MM.1S (cell line): ENCODE measurements at regions not wholly inside any gene's neighbourhood (a gene's known extent, or its start where the extent isn't known, plus 50 kb on each side); places are given as distances from the start of the nearest gene placed in this dataset.

Experiments used
- DNase-seq: peaks from one replicate; pipeline ENCODE4 v3.0.0-alpha.2; 2015
- H2AFZ ChIP-seq: fragments of 300-600 bp; sonication (generic); 2 replicates; pipeline ENCODE4 v1.6.0; 2016; ENCODE audit warnings: antibody characterized with exemption, low read length
- H3F3A ChIP-seq: fragments of 300-600 bp; sonication (generic); 2 replicates; pipeline ENCODE4 v1.6.1; 2016; ENCODE audit warnings: mild to moderate bottlenecking, antibody characterized with exemption, low read length, moderate library complexity, mixed read lengths; ENCODE audit not compliant: insufficient read depth
- H3K27ac ChIP-seq: fragments of 300-600 bp; sonication (generic); 2 replicates; pipeline ENCODE4 v1.5.1; 2016; ENCODE audit warnings: mild to moderate bottlenecking, low read length
- H3K27me3 ChIP-seq: fragments of 300-600 bp; sonication (generic); replicated peaks from 2 replicates; pipeline ENCODE4 v1.6.0; 2016; ENCODE audit warnings: low read length; ENCODE audit not compliant: insufficient read depth
- H3K36me3 ChIP-seq: fragments of 300-600 bp; sonication (generic); replicated peaks from 2 replicates; pipeline ENCODE4 v1.6.1; 2016; ENCODE audit warnings: mild to moderate bottlenecking, low read length, mixed read lengths; ENCODE audit not compliant: insufficient read depth
- H3K4me1 ChIP-seq: fragments of 300-600 bp; sonication (generic); 2 replicates; pipeline ENCODE4 v1.6.1; 2016; ENCODE audit warnings: low read length, mixed read lengths
- H3K4me2 ChIP-seq: fragments of 300-600 bp; sonication (generic); 2 replicates; pipeline ENCODE4 v1.6.0; 2016; ENCODE audit warnings: low read depth, low read length
- H3K4me3 ChIP-seq: fragments of 300-600 bp; sonication (generic); 2 replicates; pipeline ENCODE4 v1.5.1; 2016; ENCODE audit warnings: low read length, mixed read lengths
- H3K79me2 ChIP-seq: fragments of 300-600 bp; sonication (generic); 2 replicates; pipeline ENCODE4 v1.6.1; 2016; ENCODE audit warnings: mixed run types, low read length, mixed read lengths
- H3K9ac ChIP-seq: fragments of 300-600 bp; sonication (generic); 2 replicates; pipeline ENCODE4 v1.6.1; 2016; ENCODE audit warnings: low read length, mixed read lengths
- H3K9me2 ChIP-seq: fragments of 300-600 bp; sonication (generic); replicated peaks from 2 replicates; pipeline ENCODE4 v1.6.1; 2016; ENCODE audit warnings: mild to moderate bottlenecking, low read length, mixed read lengths; ENCODE audit not compliant: insufficient read depth
- H3K9me3 ChIP-seq: fragments of 300-600 bp; sonication (generic); replicated peaks from 2 replicates; pipeline ENCODE4 v1.6.1; 2016; ENCODE audit warnings: mild to moderate bottlenecking, low read length, mixed read lengths; ENCODE audit not compliant: insufficient read depth
- H4K20me1 ChIP-seq: fragments of 300-600 bp; sonication (generic); 2 replicates; pipeline ENCODE4 v1.6.1; 2016; ENCODE audit warnings: mild to moderate bottlenecking, low read length, moderate library complexity, mixed read lengths; ENCODE audit not compliant: insufficient read depth
- EZH2 ChIP-seq: fragments of 300-600 bp; sonication (generic); optimal IDR thresholded peaks from 2 replicates; pipeline ENCODE3; 2017; ENCODE audit warnings: low read depth, mild to moderate bottlenecking, antibody characterized with exemption, low read length, mixed read lengths
- EZH2phosphoT487 ChIP-seq: fragments of 300-600 bp; sonication (generic); IDR thresholded peaks from 2 replicates; pipeline ENCODE4 v1.6.1; 2018; ENCODE audit warnings: antibody characterized with exemption, low read length
- TF ChIP-seq, protein P1 (sequence below): fragments of 300-600 bp; sonication (generic); IDR thresholded peaks from 2 replicates; pipeline ENCODE4 v1.5.1; 2016; ENCODE audit warnings: antibody characterized with exemption, low read length, mixed read lengths

DNA sequence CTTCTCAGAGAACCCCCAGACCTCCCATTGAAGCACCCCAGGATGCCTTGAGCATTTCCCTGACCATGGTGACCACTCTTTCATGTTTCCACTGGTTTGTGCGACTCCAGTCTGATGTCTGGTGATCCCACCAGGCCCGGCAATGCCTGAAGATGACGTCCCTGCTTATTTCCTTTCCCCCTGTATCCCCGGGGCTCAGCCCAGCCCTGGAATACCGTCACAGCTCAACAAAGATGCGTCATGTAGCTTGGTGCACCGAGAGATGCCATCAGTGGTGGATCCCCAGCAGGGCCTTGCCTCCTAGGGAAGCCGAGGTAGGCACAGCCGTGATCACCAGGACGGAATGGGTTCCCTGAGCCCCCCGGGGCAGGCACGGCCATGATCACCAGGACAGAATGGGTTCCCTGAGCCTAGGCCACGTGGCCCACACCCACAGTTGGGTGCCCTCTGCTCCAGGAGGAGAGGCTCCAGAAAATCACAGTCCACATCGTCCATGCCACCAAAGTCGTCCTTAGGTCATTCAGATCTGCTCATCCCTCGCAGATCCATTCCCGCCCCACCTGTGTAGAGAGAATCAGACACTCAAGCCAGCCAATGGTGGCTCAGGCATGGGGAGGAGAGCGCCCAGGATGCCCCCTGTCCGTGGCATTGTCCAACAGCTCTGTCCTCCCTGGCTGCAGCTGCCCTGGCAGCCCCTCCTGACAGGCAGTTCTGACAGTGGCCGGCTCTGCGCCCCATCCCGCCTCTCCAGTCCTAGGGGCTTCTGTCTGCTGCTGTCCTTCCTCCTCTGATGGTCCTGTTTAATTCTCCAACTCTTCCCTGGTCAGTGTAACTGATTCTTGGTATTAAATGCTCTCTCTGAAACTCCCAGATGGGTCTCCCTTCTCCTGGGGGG, 261.1 kb downstream of the RBFOX3 start:
- no peak overlapping the region for H3K4me3 ChIP-seq
- TF ChIP-seq EZH2phosphoT487 (no peak), EZH2 (no peak)
- TF ChIP-seq, protein P1, sequence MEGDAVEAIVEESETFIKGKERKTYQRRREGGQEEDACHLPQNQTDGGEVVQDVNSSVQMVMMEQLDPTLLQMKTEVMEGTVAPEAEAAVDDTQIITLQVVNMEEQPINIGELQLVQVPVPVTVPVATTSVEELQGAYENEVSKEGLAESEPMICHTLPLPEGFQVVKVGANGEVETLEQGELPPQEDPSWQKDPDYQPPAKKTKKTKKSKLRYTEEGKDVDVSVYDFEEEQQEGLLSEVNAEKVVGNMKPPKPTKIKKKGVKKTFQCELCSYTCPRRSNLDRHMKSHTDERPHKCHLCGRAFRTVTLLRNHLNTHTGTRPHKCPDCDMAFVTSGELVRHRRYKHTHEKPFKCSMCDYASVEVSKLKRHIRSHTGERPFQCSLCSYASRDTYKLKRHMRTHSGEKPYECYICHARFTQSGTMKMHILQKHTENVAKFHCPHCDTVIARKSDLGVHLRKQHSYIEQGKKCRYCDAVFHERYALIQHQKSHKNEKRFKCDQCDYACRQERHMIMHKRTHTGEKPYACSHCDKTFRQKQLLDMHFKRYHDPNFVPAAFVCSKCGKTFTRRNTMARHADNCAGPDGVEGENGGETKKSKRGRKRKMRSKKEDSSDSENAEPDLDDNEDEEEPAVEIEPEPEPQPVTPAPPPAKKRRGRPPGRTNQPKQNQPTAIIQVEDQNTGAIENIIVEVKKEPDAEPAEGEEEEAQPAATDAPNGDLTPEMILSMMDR = no peak
- H3K9me2 ChIP-seq = no peaks in the 10 kb centered on the region
- no peaks in the 10 kb centered on the region for H3K36me3 ChIP-seq
- 0 out of 2 replicates have a peak, but pooled peaks cover 7% of the 10 kb centered on the region for H3K4me1 ChIP-seq
- H4K20me1 ChIP-seq = no peaks in the 10 kb centered on the region
- DNase-seq = no peak
- H3K27ac ChIP-seq = no peak overlapping the region
- no peak overlapping the region for H3K4me2 ChIP-seq
- H3F3A ChIP-seq = no peaks in the 10 kb centered on the region
- H3K9me3 ChIP-seq = no peaks in the 10 kb centered on the region
- H3K9ac ChIP-seq = no peak overlapping the region
- peaks cover 71% of the 10 kb centered on the region for H3K27me3 ChIP-seq
- H2AFZ ChIP-seq = no peak overlapping the region
- no peaks in the 10 kb centered on the region for H3K79me2 ChIP-seq

- H4K20me1 ChIP-seq = no peaks in the 10 kb centered on the region
- peaks cover 18% of the 10 kb centered on the region for H3F3A ChIP-seq
- no peaks in the 10 kb centered on the region for H3K9me3 ChIP-seq
- no peaks in the 10 kb centered on the region for H3K9me2 ChIP-seq
- no peak overlapping the region for H2AFZ ChIP-seq
- no peaks in the 10 kb centered on the region for H3K79me2 ChIP-seq
- no peak for TF ChIP-seq EZH2phosphoT487
- no peak for TF ChIP-seq EZH2
- TF ChIP-seq, protein P1 = no peak
- peaks cover 12% of the 10 kb centered on the region; the same call in 1 of the 2 replicates for H3K27me3 ChIP-seq
- no peak overlapping the region for H3K9ac ChIP-seq
- H3K4me2 ChIP-seq = no peak overlapping the region
- H3K36me3 ChIP-seq = no peaks in the 10 kb centered on the region
- no peak for DNase-seq
- no peak overlapping the region for H3K4me3 ChIP-seq
- no peak overlapping the region for H3K27ac ChIP-seq
- peaks cover 33% of the 10 kb centered on the region for H3K4me1 ChIP-seq
Measured at GRCh38 chr17:79342376-79342775, 267.8 kb downstream of the ENGASE start.

DNA sequence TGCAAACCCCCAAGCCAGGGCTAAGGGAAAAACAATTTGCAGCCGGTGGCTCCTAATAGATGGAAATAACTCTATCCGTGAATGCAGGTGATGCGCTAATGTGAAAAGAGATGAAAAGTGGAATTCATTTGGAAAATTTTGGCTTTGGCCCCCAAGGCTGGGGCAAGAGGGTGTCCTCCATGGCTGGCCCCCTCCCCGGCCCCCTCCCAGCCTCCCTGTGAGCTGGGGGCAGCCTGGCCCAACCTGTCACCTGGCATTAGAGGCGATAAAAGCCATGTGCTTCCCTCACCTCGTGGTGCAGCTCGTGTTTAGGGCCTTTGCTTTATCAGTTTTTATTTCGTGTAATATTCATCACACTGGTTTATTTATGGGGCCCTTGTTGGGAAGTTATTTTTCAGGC, 267.2 kb downstream of the ENGASE start:
- peak overlapping the region; percentile 55; the same call in 1 of the 2 replicates for H2AFZ ChIP-seq
- no peaks in the 10 kb centered on the region for H3K9me2 ChIP-seq
- H3K4me2 ChIP-seq = peak overlapping the region; percentile 69; the same call in 1 of the 2 replicates
- no peaks in the 10 kb centered on the region for H4K20me1 ChIP-seq
- no peaks in the 10 kb centered on the region for H3K9me3 ChIP-seq
- H3K27me3 ChIP-seq = peaks cover 7% of the 10 kb centered on the region; the same call in 1 of the 2 replicates
- no peak overlapping the region for H3K4me3 ChIP-seq
- no peak overlapping the region for H3K9ac ChIP-seq
- no peak for DNase-seq
- H3K36me3 ChIP-seq = no peaks in the 10 kb centered on the region
- peaks cover 33% of the 10 kb centered on the region for H3K4me1 ChIP-seq
- no peaks in the 10 kb centered on the region for H3K79me2 ChIP-seq
- TF ChIP-seq EZH2phosphoT487 (no peak), EZH2 (no peak)
- TF ChIP-seq, protein P1 = no peak
- H3K27ac ChIP-seq = peak overlapping the region; percentile 87; the same call in 1 of the 2 replicates
- H3F3A ChIP-seq = peaks cover 18% of the 10 kb centered on the region
